ENCODE measurements at regions not wholly inside any gene's neighbourhood (a gene's known extent, or its start where the extent isn't known, plus 50 kb on each side); places are given as distances from the start of the nearest gene placed in this dataset.

DNA sequence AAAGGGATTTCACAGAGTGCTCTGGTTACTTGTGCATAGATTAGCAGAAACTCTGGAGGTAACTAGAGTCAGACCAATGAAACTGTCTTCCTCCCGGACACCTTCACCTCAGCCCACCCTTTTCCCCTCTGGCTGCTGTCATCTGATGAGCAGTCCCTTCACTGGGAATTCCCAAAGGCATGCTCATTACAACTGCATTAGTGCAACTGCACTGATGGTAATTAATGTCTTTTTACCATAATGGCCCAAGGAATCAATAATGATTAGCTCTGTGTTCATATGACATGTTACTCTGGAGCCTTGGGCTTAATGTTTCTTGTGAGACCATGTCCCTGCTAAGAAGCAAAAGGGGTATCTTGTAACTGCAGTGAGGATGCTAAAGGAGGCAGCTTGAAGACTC, 304.5 kb downstream of the GRIN2B start:
- TF ChIP-seq, protein P1, sequence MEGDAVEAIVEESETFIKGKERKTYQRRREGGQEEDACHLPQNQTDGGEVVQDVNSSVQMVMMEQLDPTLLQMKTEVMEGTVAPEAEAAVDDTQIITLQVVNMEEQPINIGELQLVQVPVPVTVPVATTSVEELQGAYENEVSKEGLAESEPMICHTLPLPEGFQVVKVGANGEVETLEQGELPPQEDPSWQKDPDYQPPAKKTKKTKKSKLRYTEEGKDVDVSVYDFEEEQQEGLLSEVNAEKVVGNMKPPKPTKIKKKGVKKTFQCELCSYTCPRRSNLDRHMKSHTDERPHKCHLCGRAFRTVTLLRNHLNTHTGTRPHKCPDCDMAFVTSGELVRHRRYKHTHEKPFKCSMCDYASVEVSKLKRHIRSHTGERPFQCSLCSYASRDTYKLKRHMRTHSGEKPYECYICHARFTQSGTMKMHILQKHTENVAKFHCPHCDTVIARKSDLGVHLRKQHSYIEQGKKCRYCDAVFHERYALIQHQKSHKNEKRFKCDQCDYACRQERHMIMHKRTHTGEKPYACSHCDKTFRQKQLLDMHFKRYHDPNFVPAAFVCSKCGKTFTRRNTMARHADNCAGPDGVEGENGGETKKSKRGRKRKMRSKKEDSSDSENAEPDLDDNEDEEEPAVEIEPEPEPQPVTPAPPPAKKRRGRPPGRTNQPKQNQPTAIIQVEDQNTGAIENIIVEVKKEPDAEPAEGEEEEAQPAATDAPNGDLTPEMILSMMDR (conservative IDR thresholded peaks at IDR 0.05; ENCODE audit: low read depth, low read length) = no peak
- no peak overlapping the region for H3K4me3 ChIP-seq (ENCODE audit: low read length)
- no peak for DNase-seq (ENCODE audit: low read depth)

DNA sequence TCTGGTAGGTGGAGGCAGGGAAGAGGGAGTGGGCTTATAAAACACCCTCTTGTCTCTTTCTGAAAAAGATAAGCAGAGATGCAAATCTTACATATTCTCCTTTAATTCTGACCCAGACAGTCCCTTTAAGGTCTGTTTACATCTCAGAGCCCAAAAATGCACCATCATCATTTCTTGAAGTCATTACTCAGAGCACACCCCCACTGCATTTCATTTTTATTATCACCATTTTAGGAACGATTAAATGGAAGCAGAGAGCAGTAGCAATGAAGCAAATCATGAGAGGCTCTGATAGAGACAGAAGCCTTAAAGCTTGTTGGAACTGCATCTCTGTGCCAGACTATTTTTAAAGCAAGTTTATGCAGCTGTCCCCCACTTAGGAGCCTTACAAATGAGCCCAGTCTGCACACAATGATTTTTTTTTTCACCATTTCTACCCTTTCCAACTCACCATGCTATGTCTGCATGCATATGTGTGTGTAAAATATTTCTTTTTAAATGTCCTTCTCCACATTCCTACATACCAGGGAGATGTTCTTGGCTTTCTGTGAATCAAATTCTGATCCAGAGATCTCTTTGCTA, 311.0 kb downstream of the GRIN2B start:
- DNase-seq (ENCODE audit: low read depth) = no peak
- TF ChIP-seq, protein P1 (conservative IDR thresholded peaks at IDR 0.05; ENCODE audit: low read depth, low read length) = no peak
- H3K4me3 ChIP-seq (ENCODE audit: low read length) = no peak overlapping the region

DNA sequence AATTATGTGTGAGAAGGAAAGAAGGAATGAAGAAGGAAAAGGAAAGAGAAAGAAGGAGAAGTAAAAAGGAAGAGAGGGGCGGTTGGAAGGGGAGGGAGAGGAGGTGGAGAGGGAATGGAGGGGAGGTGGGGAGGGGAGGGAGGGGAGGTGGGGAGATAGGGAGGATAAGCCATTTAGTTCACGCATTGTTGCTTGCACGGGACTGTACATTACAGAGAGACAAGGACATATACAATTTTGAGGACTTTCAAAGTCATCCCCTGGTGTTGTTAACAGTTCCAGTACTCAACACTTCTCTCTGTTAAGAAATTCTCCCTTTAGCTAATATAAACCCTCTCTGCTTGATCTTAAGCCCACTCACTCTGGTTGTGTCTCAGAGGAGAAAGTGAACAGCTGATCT, 312.5 kb downstream of the GRIN2B start:
- TF ChIP-seq, protein P1 (conservative IDR thresholded peaks at IDR 0.05; ENCODE audit: low read depth, low read length) = no peak
- DNase-seq (ENCODE audit: low read depth) = no peak
- no peak overlapping the region for H3K4me3 ChIP-seq (ENCODE audit: low read length)

DNA sequence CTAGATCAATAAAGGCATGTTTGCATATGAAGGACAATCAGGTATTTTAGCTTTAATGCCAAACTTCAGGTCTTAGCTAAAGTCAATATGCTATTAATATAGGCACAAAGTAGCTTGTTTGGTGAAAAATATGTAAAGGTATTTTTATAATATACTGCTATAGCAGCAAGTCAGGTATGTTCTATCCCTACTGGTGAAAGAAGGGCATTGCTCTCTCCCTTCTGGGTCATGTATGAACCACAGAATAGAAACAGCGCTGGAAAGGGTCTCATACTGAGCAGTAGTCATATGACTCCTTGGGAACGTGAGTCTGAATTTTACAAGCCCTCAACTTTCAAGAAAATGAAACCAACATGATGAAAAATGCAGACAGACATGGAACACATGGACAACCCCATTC, 314.6 kb downstream of the GRIN2B start:
- no peak for DNase-seq (ENCODE audit: low read depth)
- TF ChIP-seq, protein P1 (conservative IDR thresholded peaks at IDR 0.05; ENCODE audit: low read depth, low read length) = peak; percentile 47
- no peak overlapping the region for H3K4me3 ChIP-seq (ENCODE audit: low read length)

DNA sequence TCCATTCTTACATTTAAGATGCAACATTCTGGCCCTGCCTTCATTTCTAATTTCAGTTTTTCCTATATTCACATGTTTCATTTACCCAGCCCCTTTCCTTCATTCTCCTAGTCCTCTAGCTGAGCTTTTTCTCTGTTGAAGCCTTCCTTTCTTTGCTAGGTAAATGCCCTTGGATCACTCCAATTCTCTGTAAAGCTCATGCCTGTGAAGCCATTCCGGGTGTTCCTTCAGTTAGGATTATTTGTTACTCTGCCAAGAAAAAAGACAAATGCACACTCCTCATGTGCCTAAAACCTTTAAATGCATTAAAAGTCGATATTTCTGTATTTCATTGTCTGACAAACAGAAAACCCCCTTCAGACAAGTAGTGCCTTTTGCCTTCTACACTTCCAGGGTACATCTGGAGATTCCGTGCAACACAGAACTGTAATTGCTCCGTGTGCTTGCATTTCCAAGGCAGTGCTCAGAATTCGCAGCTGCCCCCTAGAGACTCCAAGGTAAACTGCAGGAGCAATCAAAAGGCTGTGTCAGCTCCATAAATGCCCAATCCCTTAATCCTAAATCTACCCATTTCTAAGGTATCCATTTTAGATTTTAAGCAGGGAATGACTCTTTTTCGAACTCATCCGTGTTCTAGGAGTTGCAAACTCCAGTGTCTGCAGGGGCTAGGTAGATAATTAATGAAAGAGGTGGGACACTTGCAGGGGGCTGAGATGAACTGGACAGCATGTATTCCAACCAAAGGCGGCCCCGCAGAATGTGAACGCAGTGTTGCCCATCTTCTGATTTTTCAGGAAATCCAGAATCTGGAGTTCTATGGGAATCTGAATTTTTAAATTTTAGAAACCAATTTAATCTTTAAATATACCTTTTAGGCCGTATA, 320.2 kb downstream of the GRIN2B start:
- TF ChIP-seq, protein P1 (conservative IDR thresholded peaks at IDR 0.05; ENCODE audit: low read depth, low read length) = peak; percentile 88
- H3K4me3 ChIP-seq (ENCODE audit: low read length) = no peak overlapping the region
- peak; percentile 2 for DNase-seq (ENCODE audit: low read depth)

DNA sequence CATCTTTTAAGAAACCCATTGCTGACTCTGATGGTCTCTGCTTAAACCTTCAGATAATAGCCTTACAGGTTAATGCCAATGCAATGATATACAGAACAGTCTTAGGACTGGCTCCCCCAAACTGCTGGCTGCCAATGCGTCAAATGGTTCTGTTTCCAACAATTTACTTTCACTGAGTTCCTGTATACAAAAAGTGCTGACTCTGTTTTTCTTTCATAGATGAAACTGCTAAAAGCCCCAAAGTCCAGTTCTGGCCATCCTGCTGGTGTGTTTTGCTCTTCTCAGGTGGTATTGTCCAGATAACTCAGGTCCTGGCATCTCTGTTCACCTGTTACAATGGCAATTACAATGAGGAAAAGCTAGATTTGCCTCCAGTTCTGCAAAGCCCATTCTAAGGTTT, 326.9 kb downstream of the GRIN2B start:
- TF ChIP-seq, protein P1 (conservative IDR thresholded peaks at IDR 0.05; ENCODE audit: low read depth, low read length) = no peak

DNA sequence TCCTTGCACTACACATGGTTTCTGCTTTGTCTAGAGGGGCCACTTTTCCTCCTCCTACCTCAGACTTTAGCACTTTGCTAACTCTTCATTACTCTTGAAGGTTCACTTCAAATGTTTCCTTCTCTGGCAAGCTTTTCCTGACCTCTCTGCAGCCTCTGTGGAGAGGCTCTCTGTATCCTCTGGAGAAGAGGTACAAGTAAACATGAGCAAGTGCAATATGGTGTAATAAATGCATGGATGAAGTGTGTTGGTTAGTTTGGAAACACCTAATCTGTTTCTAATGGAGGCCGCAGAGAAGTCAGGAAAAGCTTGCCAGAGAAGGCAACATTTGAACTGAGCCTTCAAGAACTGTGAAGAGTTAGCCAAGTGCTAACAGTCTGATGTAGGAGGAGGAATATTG, 329.3 kb downstream of the GRIN2B start:
- no peak overlapping the region for H3K4me3 ChIP-seq (ENCODE audit: low read length)
- DNase-seq (ENCODE audit: low read depth) = no peak
- TF ChIP-seq, protein P1 (conservative IDR thresholded peaks at IDR 0.05; ENCODE audit: low read depth, low read length) = no peak

More for the DNA sequence above, 326.9 kb downstream of the GRIN2B start:
- DNase-seq (ENCODE audit: low read depth) = no peak
- H3K4me3 ChIP-seq (ENCODE audit: low read length) = no peak overlapping the region
